B cell (primary cell): ENCODE measurements at regions not wholly inside any gene's neighbourhood (a gene's known extent, or its start where the extent isn't known, plus 50 kb on each side); places are given as distances from the start of the nearest gene placed in this dataset.

ENCODE experiments used
- ATAC-seq: fragments of 200-7000 bp; cut with Tn5 transposase; one replicate; pipeline ENCODE4 v1.10.0; 2021; ENCODE audit warnings: low read depth, mild to moderate bottlenecking, moderate number of reproducible peaks, moderate library complexity
- CTCF ChIA-PET: fragments of 350-600 bp; sonication (Branson Sonifier 250); formaldehyde crosslinking; loops from one replicate; lab custom pipeline; 2021; ENCODE audit warnings: antibody characterized with exemption, inconsistent platforms; lab: Charles Lee
- POLR2A ChIA-PET: fragments of 350-600 bp; sonication (Branson Sonifier 250); formaldehyde crosslinking; loops from one replicate; lab custom pipeline; 2021; ENCODE audit warnings: antibody characterized with exemption; lab: Charles Lee
- DNase-seq: peaks from one replicate; pipeline ENCODE4 v3.0.0; 2013
- H2AFZ ChIP-seq: 2 replicates; pipeline ENCODE4 v1.6.1; 2012; ENCODE audit warnings: mild to moderate bottlenecking, low read depth, low read length; ENCODE audit not compliant: insufficient read depth, poor library complexity, severe bottlenecking
- H3K27ac ChIP-seq, 2 donors: 1 replicate in 1 of 2; 2 replicates in 1 of 2; pipeline ENCODE4 v1.5.1; 2012 to 2013; ENCODE audit warnings: low read length in 2 of 2, mild to moderate bottlenecking in 2 of 2, moderate library complexity in 1 of 2
- H3K27me3 ChIP-seq, 4 experiments: fragments of 200-600 bp in 1 of 4; sonication (generic) in 1 of 4; replicated peaks in 1 of 4; 1 replicate in 2 of 4; 2 replicates in 2 of 4; pipeline versions ENCODE4 v1.6.1 to v1.7.0; 2013 to 2016; ENCODE audit warnings: low read length in 3 of 4, mild to moderate bottlenecking in 2 of 4, mixed read lengths in 1 of 4, moderate library complexity in 1 of 4; ENCODE audit not compliant: insufficient read depth in 4 of 4, control insufficient read depth in 3 of 4; ENCODE audit errors: control extremely low read depth in 1 of 4
- H3K36me3 ChIP-seq, 2 experiments: replicated peaks in 1 of 2; 1 replicate in 1 of 2; 2 replicates in 1 of 2; pipeline versions ENCODE4 v1.6.1 to v1.7.1; 2013; ENCODE audit warnings: low read length in 1 of 2; ENCODE audit not compliant: insufficient read depth in 2 of 2, control insufficient read depth in 1 of 2; ENCODE audit errors: control extremely low read depth in 1 of 2, extremely low read depth in 1 of 2
- H3K4me1 ChIP-seq, 2 donors: fragments of 200-600 bp in 1 of 2; sonication (generic) in 1 of 2; 1 replicate in 1 of 2; 2 replicates in 1 of 2; pipeline versions ENCODE4 v1.5.1 to v1.6.1; 2013 to 2017; ENCODE audit warnings: low read length in 2 of 2; ENCODE audit not compliant: control insufficient read depth in 2 of 2, insufficient read depth in 2 of 2
- H3K4me2 ChIP-seq: replicated peaks from 2 replicates; pipeline ENCODE3; 2012; ENCODE audit warnings: mild to moderate bottlenecking, low read depth, low read length; ENCODE audit not compliant: poor library complexity, severe bottlenecking
- H3K4me3 ChIP-seq, 5 experiments: fragments of 200-600 bp in 1 of 5; sonication (generic) in 1 of 5; 1 replicate in 3 of 5; 2 replicates in 2 of 5; pipeline versions ENCODE4 v1.5.1 to v1.7.0; 2011 to 2016; ENCODE audit warnings: low read length in 4 of 5, mild to moderate bottlenecking in 4 of 5, low read depth in 2 of 5, control low read depth in 1 of 5, moderate library complexity in 1 of 5; ENCODE audit not compliant: insufficient read depth in 1 of 5; ENCODE audit errors: control extremely low read depth in 1 of 5, extremely low read depth in 1 of 5
- H3K79me2 ChIP-seq: fragments of 200-600 bp; sonication (generic); one replicate; pipeline ENCODE4 v1.6.0; 2016; ENCODE audit warnings: low read length; ENCODE audit not compliant: control insufficient read depth, insufficient read depth
- H3K9ac ChIP-seq: fragments of 200-600 bp; sonication (generic); 2 replicates; pipeline ENCODE4 v1.6.1; 2017; ENCODE audit warnings: mild to moderate bottlenecking, low read length, moderate library complexity
- H3K9me3 ChIP-seq, 3 donors: one replicate each; pipeline versions ENCODE4 v1.6.1 to v1.7.1; 2013; ENCODE audit warnings: low read length in 2 of 3; ENCODE audit not compliant: control insufficient read depth in 2 of 3, insufficient read depth in 1 of 3; ENCODE audit errors: control extremely low read depth in 1 of 3
- H4K20me1 ChIP-seq: 2 replicates; pipeline ENCODE4 v1.6.0; 2012; ENCODE audit warnings: mild to moderate bottlenecking, low read length; ENCODE audit not compliant: insufficient read depth, control insufficient read depth, poor library complexity, severe bottlenecking
- H3K27ac Mint-ChIP-seq: one replicate; pipeline ENCODE4 v1.8.0; 2021; ENCODE audit warnings: mixed read lengths
- H3K27me3 Mint-ChIP-seq: one replicate; pipeline ENCODE4 v1.8.0; 2021; ENCODE audit warnings: mixed read lengths
- H3K4me1 Mint-ChIP-seq: one replicate; pipeline ENCODE4 v1.8.0; 2021; ENCODE audit warnings: mixed read lengths
- H3K4me3 Mint-ChIP-seq: one replicate; pipeline ENCODE4 v1.8.0; 2021; ENCODE audit warnings: mixed read lengths
- H3K9me3 Mint-ChIP-seq: one replicate; pipeline ENCODE4 v1.8.0; 2022; ENCODE audit warnings: mixed read lengths; ENCODE audit not compliant: insufficient read depth
- CTCF ChIP-seq: fragments of 200-600 bp; IDR thresholded peaks from one replicate; pipeline ENCODE4 v1.8.0; 2022; ENCODE audit warnings: antibody characterized with exemption, mild to moderate bottlenecking
- EZH2 ChIP-seq: IDR thresholded peaks from 2 replicates; pipeline ENCODE4 v1.6.1; 2012; ENCODE audit warnings: borderline replicate concordance, low read depth, mild to moderate bottlenecking, moderate library complexity, low read length; ENCODE audit not compliant: insufficient read depth, poor library complexity, severe bottlenecking
- WGBS: methylation state at CpG from one replicate; pipeline ENCODE4 v1.1.5; 2013; ENCODE audit warnings: missing lambda C conversion rate; ENCODE audit not compliant: insufficient coverage; 5-methylcytosine and 5-hydroxymethylcytosine counted together
- intact Hi-C: fragments of 100-400 bp; cut with micrococcal nuclease; formaldehyde crosslinking; loops from one replicate; pipeline ENCODE4 v1.10.0; 2022

GRCh38 chr3:10707400-10708215 lies 108.4 kb upstream of the SLC6A11 start:
- DNase-seq, result peak; percentile 16

More at GRCh38 chr3:10707400-10708215, 108.4 kb upstream of the SLC6A11 start:
- Histone ChIP-seq H3K79me2 (no peaks in the 10 kb centered on the region), H4K20me1 (no peaks in the 10 kb centered on the region), H3K27ac (no peak overlapping the region), H3K4me2 (peak overlapping the region; percentile 50), H2AFZ (no peak overlapping the region), H3K4me1 (peaks cover 0 to 4% of the 10 kb centered on the region in 2 donors), H3K36me3 (no peaks in the 10 kb centered on the region), H3K27me3 (peaks cover 0 to 65% (median 33%) of the 10 kb centered on the region in 4 experiments), H3K9me3 (peaks cover 0 to 5% (median 0%) of the 10 kb centered on the region in 3 donors), H3K9ac (no peak overlapping the region), H3K4me3 (no peak overlapping the region)
- POLR2A ChIA-PET, result no interaction called here
- CTCF ChIA-PET, result interaction anchor here (1.1 kb wide), 1 partner anchor 31 kb away, joined by 5 read pairs; no protein-coding TSS in a partner anchor
- intact Hi-C loops, result no loop called here
- Mint-ChIP-seq H3K4me3 (peak overlapping the region; percentile 48), H3K27me3 (peaks cover 76% of the 10 kb centered on the region), H3K9me3 (no peaks in the 10 kb centered on the region), H3K27ac (no peak overlapping the region), H3K4me1 (peaks cover 12% of the 10 kb centered on the region)
- WGBS, result 3% methylated on average over 72 of the region's 93 CpGs
- TF ChIP-seq EZH2 (no peak), CTCF (no peak)
- no peak for ATAC-seq
